Mesodermal cell (in vitro differentiated cells): ENCODE measurements at regions not wholly inside any gene's neighbourhood (a gene's known extent, or its start where the extent isn't known, plus 50 kb on each side); places are given as distances from the start of the nearest gene placed in this dataset.
"Not testable (repeated sequence)": the region's sequence is repeated elsewhere in the genome, so short reads cannot be mapped to it uniquely, and the experiment has no call there.

ENCODE experiments used
- H3K27ac ChIP-seq: 2 replicates; pipeline ENCODE4 v1.7.0; 2013; ENCODE audit warnings: mild to moderate bottlenecking, low read depth, low read length, moderate library complexity; ENCODE audit not compliant: severe bottlenecking
- H3K36me3 ChIP-seq: 2 replicates; pipeline ENCODE4 v1.7.1; 2013; ENCODE audit warnings: mild to moderate bottlenecking, low read length, moderate library complexity; ENCODE audit not compliant: control insufficient read depth, insufficient read depth
- H3K4me1 ChIP-seq: one replicate; pipeline ENCODE4 v1.7.1; 2013; ENCODE audit warnings: mild to moderate bottlenecking, low read length; ENCODE audit not compliant: insufficient read depth, control insufficient read depth, poor library complexity, severe bottlenecking
- H3K4me3 ChIP-seq: 2 replicates; pipeline ENCODE4 v1.7.0; 2013; ENCODE audit warnings: low read length, control low read depth, mild to moderate bottlenecking; ENCODE audit not compliant: insufficient read depth, poor library complexity, severe bottlenecking; ENCODE audit errors: extremely low read depth
- H3K9me3 ChIP-seq: 2 replicates; pipeline ENCODE4 v1.7.1; 2013; ENCODE audit warnings: mild to moderate bottlenecking, low read length, moderate library complexity; ENCODE audit not compliant: control insufficient read depth
- WGBS, 2 experiments: methylation state at CpG; one replicate each; pipeline ENCODE4 v1.1.5; 2013; ENCODE audit warnings: missing lambda C conversion rate in 2 of 2; ENCODE audit not compliant: insufficient coverage in 2 of 2; 5-methylcytosine and 5-hydroxymethylcytosine counted together

DNA sequence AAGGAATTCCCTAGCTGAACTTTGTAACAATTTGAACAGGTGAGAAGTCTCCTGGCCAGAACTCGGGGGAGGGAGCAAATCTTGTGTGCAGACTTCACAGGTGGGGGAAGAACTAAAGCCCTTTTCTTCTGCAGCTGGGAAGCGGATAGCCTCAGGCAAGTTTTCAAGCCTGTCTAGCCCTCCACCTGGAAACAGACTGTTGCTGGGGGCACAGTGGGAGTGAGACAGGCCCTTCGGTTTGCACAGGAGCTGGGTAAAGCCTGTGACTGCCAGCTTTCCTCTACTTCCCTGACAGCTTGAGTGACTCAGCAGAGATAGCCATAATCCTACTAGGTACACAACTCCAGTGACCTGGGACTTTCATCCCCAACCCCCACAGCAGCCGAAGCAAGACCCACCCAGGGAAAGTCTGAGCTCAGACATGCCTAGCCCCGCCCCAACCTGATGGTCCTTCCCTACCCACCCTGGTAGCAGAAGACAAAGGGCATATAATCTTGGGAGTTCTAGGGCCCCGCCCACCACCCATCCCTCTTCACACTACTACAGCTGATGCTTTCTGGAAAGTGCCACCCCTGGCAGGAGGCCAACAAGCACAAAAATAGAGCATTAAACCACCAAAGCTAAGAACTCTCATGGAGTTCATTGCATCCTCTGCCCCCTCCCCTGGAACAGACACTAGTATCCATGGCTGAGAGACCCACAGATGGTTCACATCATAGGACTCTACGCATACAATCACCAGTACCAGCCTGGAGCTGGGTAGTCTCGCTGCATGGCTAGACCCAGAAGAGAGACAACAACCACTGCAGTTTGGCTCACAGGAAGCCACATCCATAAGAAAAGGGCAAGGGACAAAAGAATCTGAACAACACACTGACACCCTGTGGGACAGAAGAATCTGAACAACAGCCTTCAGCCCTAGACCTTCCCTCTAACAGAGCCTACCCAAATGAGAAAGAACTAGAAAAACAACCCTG lies 479.0 kb downstream of the RAP2B start:
- no peaks in the 10 kb centered on the region for H3K36me3 ChIP-seq
- no peak overlapping the region for H3K4me3 ChIP-seq
- H3K27ac ChIP-seq: no peak overlapping the region
- 74 to 86% methylated on average over 4 to 5 of the region's 8 CpGs for WGBS, 2 experiments
- no peaks in the 10 kb centered on the region for H3K4me1 ChIP-seq
- H3K9me3 ChIP-seq: peaks cover 4% of the 10 kb centered on the region

DNA sequence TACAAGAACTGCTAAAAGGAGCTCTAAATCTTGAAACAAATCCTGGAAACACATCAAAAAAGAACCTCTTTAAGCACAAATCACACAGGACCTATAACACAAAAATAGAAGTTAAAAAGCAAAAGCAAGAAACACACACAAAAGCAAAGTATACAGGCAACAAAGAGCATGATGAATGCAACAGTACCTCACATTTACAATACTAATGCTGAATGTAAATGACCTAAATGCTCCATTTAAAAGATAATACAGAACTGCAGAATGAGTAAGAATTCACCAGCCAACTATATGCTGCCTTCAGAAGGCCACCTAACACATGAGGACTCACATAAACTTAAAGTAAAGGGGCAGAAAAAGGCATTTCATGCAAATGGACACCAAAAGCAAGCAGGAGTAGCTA lies 478.6 kb upstream of the ARHGEF26 start:
- not testable (repeated sequence) for H3K4me3 ChIP-seq, H3K9me3 ChIP-seq, H3K36me3 ChIP-seq, H3K27ac ChIP-seq, H3K4me1 ChIP-seq

DNA sequence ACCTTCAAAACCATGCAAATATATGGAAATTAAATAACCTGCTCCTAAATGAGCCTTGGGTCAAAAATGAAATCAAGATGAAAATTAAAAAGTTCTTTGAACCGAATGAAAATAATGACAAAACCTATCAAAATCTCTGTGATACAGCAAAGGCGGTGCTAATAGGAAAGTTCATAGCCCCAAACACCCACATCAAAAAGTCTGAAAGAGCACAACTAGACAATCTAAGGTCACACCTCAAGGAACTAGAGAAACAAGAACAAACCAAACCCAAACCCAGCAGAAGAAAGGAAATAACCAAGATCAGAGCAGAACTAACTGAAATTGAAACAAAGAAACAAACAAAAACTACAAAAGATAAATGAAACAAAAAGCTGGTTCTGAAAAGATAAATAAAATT lies 477.7 kb upstream of the ARHGEF26 start:
- H3K36me3 ChIP-seq, H3K4me1 ChIP-seq, H3K4me3 ChIP-seq, H3K9me3 ChIP-seq, H3K27ac ChIP-seq: not testable (repeated sequence)
- WGBS, 2 experiments: 100% methylated on average over 1 of the region's 2 CpGs

DNA sequence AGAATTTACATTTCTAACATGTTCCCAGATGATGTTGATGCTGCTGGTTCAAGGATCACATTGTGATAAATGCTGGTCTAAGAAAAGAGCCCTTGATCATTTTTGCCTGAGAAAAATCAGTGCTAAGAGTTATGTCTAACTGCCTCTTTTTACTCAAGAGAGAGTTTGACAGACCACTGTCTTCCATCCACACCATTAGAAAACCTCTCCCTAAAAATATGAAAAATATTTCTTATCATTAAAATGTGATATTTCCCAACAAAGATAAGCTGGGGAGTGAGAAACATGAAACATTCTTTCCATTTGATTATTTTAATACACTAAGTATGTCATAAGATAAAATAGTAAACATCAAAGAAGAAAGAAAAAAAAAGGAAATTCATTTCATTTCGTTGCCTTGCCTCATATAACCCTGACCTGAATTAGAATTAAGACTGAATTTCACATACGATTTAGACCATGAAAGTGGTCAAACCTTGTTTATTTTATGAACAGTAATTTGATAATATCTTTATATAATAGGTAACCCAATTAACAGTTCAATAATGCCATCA lies 471.8 kb upstream of the ARHGEF26 start:
- no peaks in the 10 kb centered on the region for H3K36me3 ChIP-seq
- H3K9me3 ChIP-seq: peaks cover 4% of the 10 kb centered on the region
- H3K27ac ChIP-seq: no peak overlapping the region
- H3K4me1 ChIP-seq: no peaks in the 10 kb centered on the region
- no peak overlapping the region for H3K4me3 ChIP-seq
- WGBS, 2 experiments: no CpG with 5 or more reads among the region's 2 CpGs

DNA sequence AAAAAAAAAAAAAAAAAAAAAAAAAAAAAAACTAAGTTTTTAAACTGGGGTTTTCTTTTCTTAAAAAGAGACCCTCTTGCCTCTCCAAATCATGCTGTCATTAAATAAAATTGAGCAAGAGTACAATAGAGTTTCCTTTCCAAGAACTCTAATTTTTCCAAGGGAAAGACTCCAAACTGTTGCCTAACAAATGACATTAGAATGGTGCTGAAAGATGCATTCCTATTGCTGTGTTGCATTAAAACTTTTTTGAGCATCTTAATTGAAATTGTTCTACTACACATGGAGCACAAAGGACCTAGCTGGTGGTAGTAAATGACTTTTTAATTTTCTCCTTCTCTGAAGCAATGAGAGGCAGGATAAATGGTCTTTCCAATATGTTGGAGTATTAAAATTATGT lies 469.1 kb upstream of the ARHGEF26 start:
- no peaks in the 10 kb centered on the region for H3K9me3 ChIP-seq
- H3K27ac ChIP-seq: no peak overlapping the region
- H3K4me3 ChIP-seq: no peak overlapping the region

DNA sequence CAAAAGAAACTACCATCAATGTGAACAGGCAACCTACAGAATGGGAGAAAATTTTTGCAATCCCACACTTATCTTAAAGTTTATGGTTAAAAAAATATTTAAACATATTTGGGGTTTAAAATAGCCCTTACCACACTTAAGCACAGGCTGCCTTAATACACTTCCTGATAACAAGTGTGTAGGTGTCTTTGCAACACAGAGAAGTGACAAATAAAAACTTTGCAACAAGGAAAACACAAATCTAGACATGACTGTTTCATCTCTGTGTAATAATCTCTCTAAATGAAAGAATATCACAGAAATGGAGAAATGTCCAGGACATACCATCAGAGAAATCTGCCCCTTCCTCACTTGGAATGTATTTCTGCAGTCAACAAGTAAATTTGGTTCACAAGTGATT lies 464.1 kb upstream of the ARHGEF26 start:
- H3K36me3 ChIP-seq: no peaks in the 10 kb centered on the region
- no peaks in the 10 kb centered on the region for H3K9me3 ChIP-seq
- no peak overlapping the region for H3K27ac ChIP-seq
- no peak overlapping the region for H3K4me3 ChIP-seq
- no peaks in the 10 kb centered on the region for H3K4me1 ChIP-seq

More for the DNA sequence above, 469.1 kb upstream of the ARHGEF26 start:
- H3K36me3 ChIP-seq: no peaks in the 10 kb centered on the region
- no peaks in the 10 kb centered on the region for H3K4me1 ChIP-seq

DNA sequence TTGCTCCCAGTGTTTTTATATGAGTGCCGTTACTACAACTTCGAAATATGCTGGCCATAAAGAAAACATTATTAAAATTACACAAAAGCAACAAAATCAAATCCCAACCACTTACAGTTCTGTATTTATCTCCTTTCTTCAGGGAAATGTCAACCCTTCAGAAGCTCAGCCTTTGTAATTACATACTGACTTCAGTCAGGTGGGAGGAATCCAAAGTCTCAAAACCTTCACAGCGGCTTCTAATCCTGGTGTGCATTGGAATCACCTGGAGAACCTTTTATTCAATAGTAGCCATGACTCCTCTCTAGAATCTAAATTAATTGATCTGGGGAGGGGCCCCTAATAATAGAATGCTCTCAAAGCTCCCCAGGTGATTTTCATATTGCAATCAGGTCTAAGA lies 463.7 kb upstream of the ARHGEF26 start:
- H3K36me3 ChIP-seq: no peaks in the 10 kb centered on the region
- H3K4me3 ChIP-seq: no peak overlapping the region
- no peak overlapping the region for H3K27ac ChIP-seq
- WGBS, 2 experiments: 90 to 100% methylated on average over 2 to 3 of the region's 3 CpGs
- no peaks in the 10 kb centered on the region for H3K9me3 ChIP-seq
- H3K4me1 ChIP-seq: no peaks in the 10 kb centered on the region

DNA sequence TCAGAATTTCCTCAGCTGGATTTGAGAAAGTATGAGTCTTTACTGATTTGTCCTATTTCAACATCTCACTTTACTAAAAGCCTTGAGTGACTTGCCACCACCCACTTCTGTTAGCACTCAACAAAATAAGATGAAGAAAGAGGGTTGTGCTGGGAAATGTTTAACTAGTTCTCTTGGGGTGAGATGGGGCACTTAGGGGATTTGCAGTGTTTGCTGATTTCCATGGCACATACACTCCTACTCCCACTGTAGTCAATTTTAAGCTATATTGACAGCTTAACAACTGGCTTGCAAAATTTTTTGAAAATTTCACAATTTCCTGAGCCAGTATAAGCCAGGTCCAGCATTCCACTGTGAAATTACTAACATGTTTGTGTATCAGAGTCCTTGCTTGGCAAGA lies 463.1 kb upstream of the ARHGEF26 start:
- Histone ChIP-seq H3K27ac (no peak overlapping the region), H3K36me3 (no peaks in the 10 kb centered on the region), H3K4me1 (no peaks in the 10 kb centered on the region), H3K9me3 (no peaks in the 10 kb centered on the region), H3K4me3 (no peak overlapping the region)

DNA sequence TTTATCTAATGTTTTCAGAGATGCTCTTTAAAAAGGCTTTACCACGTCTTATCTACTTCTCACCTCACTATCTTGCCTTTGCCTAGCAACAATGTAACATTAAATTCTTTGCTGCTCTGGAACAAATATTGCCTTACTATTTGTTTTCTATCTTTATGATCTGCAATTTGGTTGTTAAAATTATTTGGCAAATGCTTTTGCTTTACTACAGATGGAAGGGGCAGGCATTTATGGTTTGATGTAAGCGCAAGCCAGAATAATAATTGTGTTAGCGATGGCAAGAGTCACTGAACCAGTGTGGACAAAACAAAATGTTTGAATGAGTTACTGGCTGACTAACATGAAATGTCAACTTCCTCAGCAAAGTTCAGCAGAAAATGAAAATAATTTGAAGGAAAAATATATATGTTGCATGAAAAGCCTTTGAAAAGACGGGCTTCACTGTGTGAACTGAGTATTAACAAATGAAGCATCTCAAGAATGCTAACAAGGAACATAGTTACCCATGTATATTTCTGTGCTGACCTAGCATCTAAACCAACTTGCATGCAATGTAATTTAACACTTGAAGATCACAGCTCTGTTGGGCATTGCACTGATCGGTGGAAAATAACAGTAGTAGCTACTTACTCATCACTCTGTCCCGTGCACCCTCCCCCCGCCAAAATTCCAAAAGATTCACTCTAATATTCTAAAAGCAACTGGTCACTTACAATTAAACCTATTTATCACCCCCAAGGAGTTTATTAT lies 454.0 kb upstream of the ARHGEF26 start:
- Histone ChIP-seq H3K4me3 (no peak overlapping the region), H3K27ac (peak overlapping the region; percentile 60)
- WGBS, 2 experiments: 84 to 87% methylated on average over 4 to 5 of the region's 7 CpGs

DNA sequence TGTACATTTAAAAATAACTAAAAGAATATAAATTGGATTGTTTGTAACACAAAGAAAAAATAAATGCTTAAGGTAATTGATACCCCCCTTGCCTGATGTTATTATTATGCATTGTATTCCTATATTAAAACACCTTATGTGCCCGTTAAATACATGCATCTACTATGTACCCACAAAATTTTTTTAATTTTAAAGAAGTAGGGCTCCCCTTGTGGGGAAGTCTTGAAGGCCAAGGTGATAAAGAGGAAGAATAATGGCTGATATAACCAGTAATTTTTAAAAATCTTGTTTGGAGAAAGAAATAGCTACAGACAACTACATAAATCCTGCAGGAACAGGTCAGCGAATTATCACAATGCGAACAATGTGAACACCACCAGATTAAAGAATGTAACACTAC lies 451.7 kb upstream of the ARHGEF26 start:
- H3K36me3 ChIP-seq: no peaks in the 10 kb centered on the region
- H3K4me3 ChIP-seq: no peak overlapping the region
- H3K27ac ChIP-seq: no peak overlapping the region
- no CpG with 5 or more reads among the region's 3 CpGs for WGBS, 2 experiments
- H3K9me3 ChIP-seq: no peaks in the 10 kb centered on the region
- H3K4me1 ChIP-seq: peaks cover 6% of the 10 kb centered on the region

More for the DNA sequence above, 454.0 kb upstream of the ARHGEF26 start:
- no peaks in the 10 kb centered on the region for H3K9me3 ChIP-seq
- no peaks in the 10 kb centered on the region for H3K36me3 ChIP-seq
- H3K4me1 ChIP-seq: peaks cover 6% of the 10 kb centered on the region

DNA sequence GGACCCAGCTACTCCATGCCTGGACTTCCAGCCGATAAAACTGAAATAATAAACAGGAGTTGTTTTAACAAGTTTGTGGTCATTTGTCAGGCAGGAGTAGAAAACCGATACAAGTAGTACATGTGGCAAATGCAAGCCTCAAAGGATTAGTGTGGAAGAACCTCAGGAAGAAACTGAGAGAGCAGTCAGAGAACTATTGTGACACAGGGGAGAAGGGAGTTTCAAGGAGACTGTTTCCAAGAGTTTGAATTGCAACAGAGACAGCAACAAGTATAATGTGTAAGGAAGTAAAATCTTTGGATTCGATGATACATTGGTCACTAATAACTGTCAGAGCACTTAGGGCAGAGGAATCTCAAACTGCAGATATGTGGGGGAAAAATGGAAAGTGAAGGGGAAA lies 450.6 kb upstream of the ARHGEF26 start:
- H3K4me3 ChIP-seq: no peak overlapping the region
- peaks cover 6% of the 10 kb centered on the region for H3K4me1 ChIP-seq
- H3K36me3 ChIP-seq: no peaks in the 10 kb centered on the region
- WGBS, 2 experiments: 67 to 79% methylated on average over 3 of the region's 3 CpGs
- H3K9me3 ChIP-seq: no peaks in the 10 kb centered on the region
- H3K27ac ChIP-seq: no peak overlapping the region
